SK-N-SH (cell line): ENCODE measurements at regions not wholly inside any gene's neighbourhood (a gene's known extent, or its start where the extent isn't known, plus 50 kb on each side); places are given as distances from the start of the nearest gene placed in this dataset.

Source experiments
- CTCF ChIA-PET: fragments of 300-600, 350-600 bp; formaldehyde crosslinking; extraction: SDS; loops from one replicate; lab custom pipeline; 2021; lab: Yijun Ruan, JAX
- POLR2A ChIA-PET: fragments of 350-600 bp; sonication (Branson Sonifier 250); formaldehyde crosslinking; extraction: SDS; loops from one replicate; lab custom pipeline; 2020; ENCODE audit warnings: antibody characterized with exemption, inconsistent platforms; lab: Yijun Ruan, JAX
- DNase-seq: peaks from one replicate; pipeline ENCODE4 v3.0.0; 2012
- H2AFZ ChIP-seq: fragments of 200-600 bp; sonication (generic); 2 replicates; pipeline ENCODE4 v1.8.1; 2016; ENCODE audit warnings: antibody characterized with exemption, mild to moderate bottlenecking, low read depth
- H3F3A ChIP-seq: fragments of 200-600 bp; sonication (generic); replicated peaks from 2 replicates; pipeline ENCODE3; 2016; ENCODE audit warnings: antibody characterized with exemption, mild to moderate bottlenecking; ENCODE audit not compliant: insufficient read depth
- H3K27ac ChIP-seq, 2 experiments: fragments of 200-500 bp in 1 of 2; fragments of 200-600 bp in 1 of 2; sonication (Bioruptor generic) in 1 of 2; sonication (generic), shearing (Covaris generic) in 1 of 2; 2 replicates each; pipeline versions ENCODE4 v1.5.1 to v1.6.1; 2014 to 2016; ENCODE audit warnings: low read depth in 2 of 2, inconsistent platforms in 1 of 2, low read length in 1 of 2, mild to moderate bottlenecking in 1 of 2, mixed read lengths in 1 of 2
- H3K27me3 ChIP-seq: fragments of 200-600 bp; sonication (generic), shearing (Covaris generic); 2 replicates; pipeline ENCODE4 v1.6.1; 2016; ENCODE audit warnings: mixed run types; ENCODE audit not compliant: insufficient read depth
- H3K36me3 ChIP-seq, 2 experiments: fragments of 200-500 bp in 1 of 2; fragments of 200-600 bp in 1 of 2; sonication (Bioruptor generic) in 1 of 2; sonication (generic) in 1 of 2; replicated peaks in 1 of 2; 2 replicates each; pipeline versions ENCODE3 to v1.5.1; 2014 to 2016; ENCODE audit warnings: low read length in 1 of 2, mild to moderate bottlenecking in 1 of 2; ENCODE audit not compliant: insufficient read depth in 2 of 2, control insufficient read depth in 1 of 2
- H3K4me1 ChIP-seq, 2 experiments: fragments of 200-500 bp in 1 of 2; fragments of 200-600 bp in 1 of 2; sonication (Bioruptor generic) in 1 of 2; sonication (generic), shearing (Covaris generic) in 1 of 2; 2 replicates each; pipeline versions ENCODE4 v1.5.1 to v1.6.1; 2014 to 2016; ENCODE audit warnings: low read depth in 1 of 2, low read length in 1 of 2, mixed run types in 1 of 2; ENCODE audit not compliant: insufficient read depth in 2 of 2, control insufficient read depth in 1 of 2
- H3K4me2 ChIP-seq: fragments of 200-600 bp; sonication (generic), shearing (Covaris generic); 2 replicates; pipeline ENCODE4 v1.6.1; 2017; ENCODE audit warnings: mixed run types
- H3K4me3 ChIP-seq, 2 experiments: fragments of 200-500 bp in 1 of 2; fragments of 200-600 bp in 1 of 2; sonication (Bioruptor generic) in 1 of 2; sonication (generic), shearing (Covaris generic) in 1 of 2; 2 replicates each; pipeline versions ENCODE4 v1.5.1 to v1.8.1; 2014 to 2016; ENCODE audit warnings: low read depth in 2 of 2, inconsistent platforms in 1 of 2, low read length in 1 of 2, mild to moderate bottlenecking in 1 of 2, mixed read lengths in 1 of 2, moderate library complexity in 1 of 2
- H3K79me2 ChIP-seq: fragments of 200-600 bp; sonication (generic); 2 replicates; pipeline ENCODE4 v1.8.1; 2017; ENCODE audit warnings: mild to moderate bottlenecking; ENCODE audit not compliant: insufficient read depth
- H3K9ac ChIP-seq: fragments of 200-600 bp; sonication (generic); 2 replicates; pipeline ENCODE4 v1.6.1; 2017; ENCODE audit warnings: mixed run types
- H3K9me2 ChIP-seq: fragments of 200-600 bp; sonication (generic); 2 replicates; pipeline ENCODE4 v1.6.1; 2017; ENCODE audit warnings: mixed run types
- H3K9me3 ChIP-seq: fragments of 200-600 bp; sonication (generic); 2 replicates; pipeline ENCODE4 v1.6.1; 2017; ENCODE audit warnings: mixed run types, mild to moderate bottlenecking, moderate library complexity
- H4K20me1 ChIP-seq: fragments of 200-600 bp; sonication (generic); 2 replicates; pipeline ENCODE4 v1.6.1; 2017; ENCODE audit warnings: mild to moderate bottlenecking, mixed run types; ENCODE audit not compliant: insufficient read depth
- CHD2 ChIP-seq: fragments of 150-350 bp; IDR thresholded peaks from 2 replicates; pipeline ENCODE4 v1.6.1; 2018; ENCODE audit warnings: low read length; ENCODE audit not compliant: partially characterized antibody
- CTCF ChIP-seq: fragments of 200-600 bp; sonication (generic); IDR thresholded peaks from 2 replicates; pipeline ENCODE4 v1.6.1; 2017; ENCODE audit warnings: antibody characterized with exemption, mild to moderate bottlenecking, moderate library complexity
- EP300 ChIP-seq, 2 experiments: IDR thresholded peaks; 2 replicates each; pipeline versions ENCODE4 v1.4.0 to v1.6.1; 2012; ENCODE audit warnings: borderline replicate concordance in 1 of 2, low read depth in 1 of 2, low read length in 1 of 2
- EZH2phosphoT487 ChIP-seq: fragments of 200-600 bp; sonication (generic); IDR thresholded peaks from 2 replicates; pipeline ENCODE4 v1.6.1; 2017; ENCODE audit warnings: low read depth, mixed run types, mild to moderate bottlenecking, antibody characterized with exemption, moderate library complexity, borderline replicate concordance
- FOSL2 ChIP-seq: IDR thresholded peaks from 2 replicates; pipeline ENCODE4 v1.4.0; 2012; ENCODE audit warnings: low read depth, mild to moderate bottlenecking, moderate library complexity, borderline replicate concordance
- FOXJ3 ChIP-seq: sonication (generic); formaldehyde crosslinking; IDR thresholded peaks from 2 replicates; pipeline ENCODE4 v1.5.1; 2020; ENCODE audit warnings: mild to moderate bottlenecking, missing genetic modification reagents
- GABPA ChIP-seq: IDR thresholded peaks from 2 replicates; pipeline ENCODE4 v1.4.0; 2012; ENCODE audit warnings: low read depth, mild to moderate bottlenecking
- GATA2 ChIP-seq: sonication (generic); formaldehyde crosslinking; IDR thresholded peaks from 2 replicates; pipeline ENCODE4 v1.5.0; 2020; ENCODE audit warnings: mild to moderate bottlenecking, missing genetic modification reagents
- JUND ChIP-seq: IDR thresholded peaks from 2 replicates; pipeline ENCODE4 v1.4.0; 2012
- MAX ChIP-seq: IDR thresholded peaks from 2 replicates; pipeline ENCODE4 v1.4.0; 2012; ENCODE audit warnings: low read depth
- MEF2A ChIP-seq: IDR thresholded peaks from 2 replicates; pipeline ENCODE4 v1.4.0; 2012; ENCODE audit warnings: low read depth, borderline replicate concordance
- NFIC ChIP-seq: IDR thresholded peaks from 2 replicates; pipeline ENCODE4 v1.4.0; 2012; ENCODE audit warnings: borderline replicate concordance
- NRF1 ChIP-seq: IDR thresholded peaks from 2 replicates; pipeline ENCODE4 v1.6.1; 2012; ENCODE audit warnings: low read depth, mild to moderate bottlenecking, low read length
- PBX3 ChIP-seq: IDR thresholded peaks from 2 replicates; pipeline ENCODE4; 2012
- POLR2AphosphoS5 ChIP-seq: IDR thresholded peaks from 2 replicates; pipeline ENCODE4 v1.6.1; 2012; ENCODE audit warnings: low read depth, low read length
- RAD21 ChIP-seq: IDR thresholded peaks from 2 replicates; pipeline ENCODE4 v1.6.1; 2012; ENCODE audit warnings: mild to moderate bottlenecking, low read length
- REST ChIP-seq: IDR thresholded peaks from 2 replicates; pipeline ENCODE4 v1.6.1; 2012; ENCODE audit warnings: mild to moderate bottlenecking, low read depth, low read length, moderate library complexity
- RXRA ChIP-seq: IDR thresholded peaks from 2 replicates; pipeline ENCODE4 v1.4.0; 2012; ENCODE audit warnings: low read depth, mild to moderate bottlenecking, borderline replicate concordance
- TAF1 ChIP-seq: IDR thresholded peaks from 2 replicates; pipeline ENCODE4 v1.6.1; 2012; ENCODE audit warnings: low read depth, mild to moderate bottlenecking, low read length, moderate library complexity, borderline replicate concordance
- TCF12 ChIP-seq: IDR thresholded peaks from 2 replicates; pipeline ENCODE4 v1.4.0; 2012
- TEAD4 ChIP-seq: IDR thresholded peaks from 2 replicates; pipeline ENCODE4 v1.4.0; 2012; ENCODE audit warnings: mild to moderate bottlenecking, borderline replicate concordance; ENCODE audit not compliant: insufficient read depth
- YY1 ChIP-seq: IDR thresholded peaks from 2 replicates; pipeline ENCODE4 v1.4.0; 2012; ENCODE audit warnings: low read depth, mild to moderate bottlenecking
- WGBS: methylation state at CpG from one replicate; pipeline ENCODE4 v1.1.6; 2017; ENCODE audit warnings: low lambda C conversion rate; 5-methylcytosine and 5-hydroxymethylcytosine counted together

GRCh38 chr5:4383102-4383501, 757.0 kb upstream of the ADAMTS16 start:
- H3K9me3 ChIP-seq = no peaks in the 10 kb centered on the region
- TF ChIP-seq TAF1 (no peak), GABPA (no peak)
- no peaks in the 10 kb centered on the region for H4K20me1 ChIP-seq
- no peak overlapping the region for H2AFZ ChIP-seq
- no peaks in the 10 kb centered on the region for H3K4me1 ChIP-seq
- H3F3A ChIP-seq = no peaks in the 10 kb centered on the region
- H3K36me3 ChIP-seq = no peaks in the 10 kb centered on the region
- no peaks in the 10 kb centered on the region for H3K9me2 ChIP-seq
- ChIA-PET CTCF (no interaction called here), POLR2A (no interaction called here)
- no peak for DNase-seq
- H3K79me2 ChIP-seq = no peaks in the 10 kb centered on the region
- 1% methylated on average over 4 of the region's 4 CpGs for WGBS
- H3K27ac ChIP-seq = no peak overlapping the region
- no peak overlapping the region for H3K4me3 ChIP-seq
- H3K27me3 ChIP-seq = no peaks in the 10 kb centered on the region
- H3K4me2 ChIP-seq = no peak overlapping the region
- H3K9ac ChIP-seq = no peak overlapping the region

GRCh38 chr5:4383518-4384198, 756.5 kb upstream of the ADAMTS16 start:
- Histone ChIP-seq H3K4me1 (no peaks in the 10 kb centered on the region), H3K27ac (no peak overlapping the region), H3K27me3 (no peaks in the 10 kb centered on the region)
- no peak for TF ChIP-seq FOXJ3 (CRISPR knock-in tag)
- no peak for TF ChIP-seq CHD2
- no peak for TF ChIP-seq GATA2 (CRISPR knock-in tag)
- TF ChIP-seq MAX = no peak
- TF ChIP-seq EP300 (IDR thresholded peaks at IDR 0.05; ENCODE audit: borderline replicate concordance in 1 of 2, low read depth in 1 of 2, low read length in 1 of 2) = no peak
- no peak for TF ChIP-seq PBX3
- no peak for TF ChIP-seq NRF1
- no peak for TF ChIP-seq REST
- TF ChIP-seq MEF2A = no peak
- TF ChIP-seq JUND = no peak
- TF ChIP-seq RXRA = no peak
- TF ChIP-seq EZH2phosphoT487 = no peak
- no peak for TF ChIP-seq NFIC
- TF ChIP-seq TEAD4 = no peak
- TF ChIP-seq CTCF = no peak
- no peak for TF ChIP-seq YY1
- TF ChIP-seq FOSL2 = no peak
- TF ChIP-seq TCF12 = no peak
- TF ChIP-seq POLR2AphosphoS5 = no peak
- TF ChIP-seq RAD21 = no peak
- TF ChIP-seq, all 33 proteins: peak for 0
- H3K9me3 ChIP-seq = no peaks in the 10 kb centered on the region
- no peak for DNase-seq
- H3K9ac ChIP-seq = no peak overlapping the region
- CTCF ChIA-PET = no interaction called here
- H2AFZ ChIP-seq = no peak overlapping the region
- H3K36me3 ChIP-seq = no peaks in the 10 kb centered on the region
- 2% methylated on average over 7 of the region's 7 CpGs for WGBS
- H3K9me2 ChIP-seq = no peaks in the 10 kb centered on the region
- H3K4me2 ChIP-seq = no peak overlapping the region
- POLR2A ChIA-PET = no interaction called here
- H4K20me1 ChIP-seq = no peaks in the 10 kb centered on the region
- no peak overlapping the region for H3K4me3 ChIP-seq
- H3K79me2 ChIP-seq = no peaks in the 10 kb centered on the region
- no peaks in the 10 kb centered on the region for H3F3A ChIP-seq
